ENCODE measurements at regions not wholly inside any gene's neighbourhood (a gene's known extent, or its start where the extent isn't known, plus 50 kb on each side); places are given as distances from the start of the nearest gene placed in this dataset.

DNA sequence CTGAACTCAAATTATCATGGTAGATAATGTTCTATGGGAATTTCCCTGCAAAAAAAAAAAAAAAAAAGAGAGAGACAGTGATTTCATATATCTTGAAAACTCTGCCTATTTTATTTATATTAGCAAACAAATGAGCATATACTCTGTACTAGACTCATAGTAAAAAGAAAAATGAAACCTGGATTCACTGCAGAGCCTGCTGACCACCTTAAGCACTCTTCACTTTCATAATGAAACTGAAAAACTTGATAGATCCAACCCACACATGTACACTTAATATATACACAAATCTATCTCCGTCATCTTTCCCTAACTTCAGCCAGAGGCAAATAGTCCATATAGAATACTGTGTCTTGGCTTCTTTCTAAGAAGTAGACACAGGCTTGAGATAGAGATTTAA lies 226.1 kb upstream of the KCNIP4 start:
- H3K27ac ChIP-seq (ENCODE audit: low read depth in 2 of 2, low read length in 1 of 2), result no peak overlapping the region
- no peak overlapping the region for H3K4me3 ChIP-seq (ENCODE audit: low read depth in 1 of 2, low read length in 2 of 2)
- 73 to 79% methylated on average over 1 of the region's 1 CpG for WGBS, 2 donors
- no peaks in the 10 kb centered on the region for H3K4me1 ChIP-seq (ENCODE audit: control insufficient read depth in 2 of 2, insufficient read depth in 2 of 2, low read length in 1 of 2)
- H3K27me3 ChIP-seq (ENCODE audit: control insufficient read depth in 1 of 2, insufficient read depth in 2 of 2, low read length in 2 of 2), result no peaks in the 10 kb centered on the region
- no peaks in the 10 kb centered on the region for H3K36me3 ChIP-seq (ENCODE audit: control insufficient read depth in 2 of 2, insufficient read depth in 2 of 2, low read length in 1 of 2)
- peaks cover 0 to 3% of the 10 kb centered on the region in 2 donors for H3K9me3 ChIP-seq (ENCODE audit: control insufficient read depth in 2 of 2, insufficient read depth in 1 of 2, low read depth in 1 of 2, low read length in 1 of 2)

DNA sequence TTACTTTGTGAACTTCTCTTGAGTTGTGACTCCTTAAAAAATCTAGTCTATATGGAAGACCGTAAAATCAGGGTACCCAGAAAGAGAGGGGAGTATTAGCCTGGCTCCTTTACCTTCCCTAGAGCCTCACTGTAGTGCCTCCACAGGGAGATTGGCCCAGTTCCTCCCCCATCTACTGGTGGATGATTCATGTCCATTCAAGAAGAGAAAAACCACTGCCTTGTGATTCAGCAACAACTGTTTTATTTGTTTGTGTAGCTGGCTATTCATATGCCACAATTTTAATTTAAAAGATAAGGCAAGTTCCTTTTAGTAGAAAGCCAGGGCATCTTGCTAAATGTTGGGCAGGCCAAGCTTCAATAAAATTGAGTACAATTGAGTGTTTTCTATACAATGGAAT lies 221.8 kb upstream of the KCNIP4 start:
- H3K9me3 ChIP-seq (ENCODE audit: control insufficient read depth in 2 of 2, insufficient read depth in 1 of 2, low read depth in 1 of 2, low read length in 1 of 2), result no peaks in the 10 kb centered on the region
- no peak overlapping the region for H3K27ac ChIP-seq (ENCODE audit: low read depth in 2 of 2, low read length in 1 of 2)
- WGBS, 2 donors, result 75 to 95% methylated on average over 1 of the region's 1 CpG

DNA sequence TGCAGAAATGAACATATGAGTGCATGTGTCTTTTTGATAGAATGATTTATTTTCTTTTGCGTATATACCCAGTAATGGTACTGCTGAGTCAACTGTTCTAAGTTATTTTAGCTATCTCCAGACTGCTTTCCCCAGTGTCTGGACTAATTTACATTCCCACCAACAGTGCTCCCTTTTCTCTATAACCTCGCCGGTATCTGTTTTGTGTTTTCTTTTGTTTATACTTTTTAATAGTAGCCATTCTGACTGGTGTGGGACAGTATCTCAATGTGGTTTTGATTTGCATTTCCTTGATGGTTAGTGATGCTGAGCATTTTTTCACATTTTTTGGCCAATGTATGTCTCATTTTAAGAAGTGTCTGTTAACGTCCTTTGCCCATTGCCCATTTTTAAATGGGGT lies 218.6 kb upstream of the KCNIP4 start:
- Histone ChIP-seq H3K36me3 (ENCODE audit: control insufficient read depth in 2 of 2, insufficient read depth in 2 of 2, low read length in 1 of 2) (no peaks in the 10 kb centered on the region), H3K27me3 (ENCODE audit: control insufficient read depth in 1 of 2, insufficient read depth in 2 of 2, low read length in 2 of 2) (no peaks in the 10 kb centered on the region), H3K4me1 (ENCODE audit: control insufficient read depth in 2 of 2, insufficient read depth in 2 of 2, low read length in 1 of 2) (no peaks in the 10 kb centered on the region), H3K9me3 (ENCODE audit: control insufficient read depth in 2 of 2, insufficient read depth in 1 of 2, low read depth in 1 of 2, low read length in 1 of 2) (no peaks in the 10 kb centered on the region), H3K27ac (ENCODE audit: low read depth in 2 of 2, low read length in 1 of 2) (no peak overlapping the region), H3K4me3 (ENCODE audit: low read depth in 1 of 2, low read length in 2 of 2) (no peak overlapping the region)
- WGBS, 2 donors, result 83 to 88% methylated on average over 4 of the region's 4 CpGs

More for the DNA sequence above, 221.8 kb upstream of the KCNIP4 start:
- H3K27me3 ChIP-seq (ENCODE audit: control insufficient read depth in 1 of 2, insufficient read depth in 2 of 2, low read length in 2 of 2), result no peaks in the 10 kb centered on the region
- H3K36me3 ChIP-seq (ENCODE audit: control insufficient read depth in 2 of 2, insufficient read depth in 2 of 2, low read length in 1 of 2), result no peaks in the 10 kb centered on the region
- no peak overlapping the region for H3K4me3 ChIP-seq (ENCODE audit: low read depth in 1 of 2, low read length in 2 of 2)
- no peaks in the 10 kb centered on the region for H3K4me1 ChIP-seq (ENCODE audit: control insufficient read depth in 2 of 2, insufficient read depth in 2 of 2, low read length in 1 of 2)

DNA sequence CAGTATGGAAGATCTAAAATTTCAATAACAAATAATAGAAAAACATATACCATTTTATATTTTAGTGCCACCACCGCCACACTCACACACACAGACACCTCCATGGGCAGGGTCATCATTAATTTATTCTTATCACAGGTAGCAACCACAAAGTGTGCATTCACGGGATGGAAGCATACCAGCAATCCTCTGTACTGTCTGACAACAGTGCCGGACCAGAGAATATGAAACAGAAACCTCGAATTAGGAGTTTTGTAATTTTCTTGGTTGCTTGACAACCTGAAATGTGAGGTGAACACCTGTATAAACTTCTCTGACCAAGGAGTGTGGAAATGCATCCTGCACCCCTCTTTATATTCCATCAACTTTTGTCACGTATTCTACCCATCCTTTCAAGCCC lies 213.9 kb upstream of the KCNIP4 start:
- H3K4me3 ChIP-seq (ENCODE audit: low read depth in 1 of 2, low read length in 2 of 2), result no peak overlapping the region
- WGBS, 2 donors, result 59 to 67% methylated on average over 5 of the region's 5 CpGs
- no peaks in the 10 kb centered on the region for H3K9me3 ChIP-seq (ENCODE audit: control insufficient read depth in 2 of 2, insufficient read depth in 1 of 2, low read depth in 1 of 2, low read length in 1 of 2)
- H3K27ac ChIP-seq (ENCODE audit: low read depth in 2 of 2, low read length in 1 of 2), result no peak overlapping the region
- H3K27me3 ChIP-seq (ENCODE audit: control insufficient read depth in 1 of 2, insufficient read depth in 2 of 2, low read length in 2 of 2), result no peaks in the 10 kb centered on the region
- no peaks in the 10 kb centered on the region for H3K36me3 ChIP-seq (ENCODE audit: control insufficient read depth in 2 of 2, insufficient read depth in 2 of 2, low read length in 1 of 2)
- H3K4me1 ChIP-seq (ENCODE audit: control insufficient read depth in 2 of 2, insufficient read depth in 2 of 2, low read length in 1 of 2), result no peaks in the 10 kb centered on the region

DNA sequence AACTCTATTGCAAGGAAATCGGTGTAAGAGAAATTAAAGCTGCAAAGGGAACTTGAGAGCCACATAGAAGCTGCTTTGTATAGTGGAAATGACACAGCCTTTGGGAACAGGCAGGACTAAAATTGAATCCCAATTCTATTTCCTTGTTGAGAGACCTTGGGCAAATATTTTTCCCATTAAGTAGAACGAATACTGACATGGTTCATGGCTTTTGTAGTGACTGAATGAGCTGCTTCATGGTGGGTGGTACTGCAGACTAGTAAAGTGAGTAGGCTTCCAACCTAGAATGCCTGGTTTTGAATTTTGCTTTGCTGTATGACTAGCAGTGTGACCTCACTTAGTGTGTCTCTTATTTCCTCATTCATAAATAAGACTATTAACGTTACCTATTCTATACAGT lies 182.2 kb upstream of the KCNIP4 start:
- H3K27me3 ChIP-seq (ENCODE audit: control insufficient read depth in 1 of 2, insufficient read depth in 2 of 2, low read length in 2 of 2), result no peaks in the 10 kb centered on the region
- WGBS, 2 donors, result 69 to 76% methylated on average over 3 of the region's 3 CpGs
- no peaks in the 10 kb centered on the region for H3K36me3 ChIP-seq (ENCODE audit: control insufficient read depth in 2 of 2, insufficient read depth in 2 of 2, low read length in 1 of 2)
- H3K4me1 ChIP-seq (ENCODE audit: control insufficient read depth in 2 of 2, insufficient read depth in 2 of 2, low read length in 1 of 2), result no peaks in the 10 kb centered on the region
- H3K27ac ChIP-seq (ENCODE audit: low read depth in 2 of 2, low read length in 1 of 2), result no peak overlapping the region
- H3K9me3 ChIP-seq (ENCODE audit: control insufficient read depth in 2 of 2, insufficient read depth in 1 of 2, low read depth in 1 of 2, low read length in 1 of 2), result no peaks in the 10 kb centered on the region
- H3K4me3 ChIP-seq (ENCODE audit: low read depth in 1 of 2, low read length in 2 of 2), result no peak overlapping the region

DNA sequence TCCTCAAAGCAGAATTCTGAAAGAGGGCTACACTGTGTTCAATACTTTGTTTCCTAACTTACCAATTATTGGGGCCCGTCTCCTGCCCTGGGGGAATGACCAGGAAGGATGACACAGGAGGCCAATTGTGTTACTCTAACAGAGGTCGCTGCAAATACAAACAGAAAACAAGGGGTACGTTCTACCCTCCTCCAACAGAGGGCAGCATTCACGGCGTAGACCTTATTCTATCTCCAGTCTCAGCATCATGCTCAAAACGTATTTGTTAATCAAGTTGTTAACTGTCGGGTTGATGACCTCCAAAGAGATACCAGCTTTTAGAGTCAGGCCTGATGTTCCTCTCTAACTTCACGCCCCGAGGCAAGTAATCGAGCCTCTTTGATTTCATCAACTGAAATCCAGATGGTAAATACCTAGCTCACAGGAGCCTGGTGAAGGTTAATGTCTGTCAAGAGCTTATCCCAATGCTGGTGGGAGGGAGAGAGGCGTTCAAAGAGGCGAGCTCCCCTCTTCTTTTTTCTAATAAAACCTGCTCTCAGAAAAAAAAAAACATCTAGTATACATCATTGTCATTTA lies 181.0 kb upstream of the KCNIP4 start:
- WGBS, 2 donors, result 28 to 35% methylated on average over 12 of the region's 12 CpGs
- no peak overlapping the region for H3K4me3 ChIP-seq (ENCODE audit: low read depth in 1 of 2, low read length in 2 of 2)
- H3K36me3 ChIP-seq (ENCODE audit: control insufficient read depth in 2 of 2, insufficient read depth in 2 of 2, low read length in 1 of 2), result no peaks in the 10 kb centered on the region
- H3K27me3 ChIP-seq (ENCODE audit: control insufficient read depth in 1 of 2, insufficient read depth in 2 of 2, low read length in 2 of 2), result no peaks in the 10 kb centered on the region
- no peaks in the 10 kb centered on the region for H3K9me3 ChIP-seq (ENCODE audit: control insufficient read depth in 2 of 2, insufficient read depth in 1 of 2, low read depth in 1 of 2, low read length in 1 of 2)
- H3K4me1 ChIP-seq (ENCODE audit: control insufficient read depth in 2 of 2, insufficient read depth in 2 of 2, low read length in 1 of 2), result no peaks in the 10 kb centered on the region
- no peak overlapping the region for H3K27ac ChIP-seq (ENCODE audit: low read depth in 2 of 2, low read length in 1 of 2)

DNA sequence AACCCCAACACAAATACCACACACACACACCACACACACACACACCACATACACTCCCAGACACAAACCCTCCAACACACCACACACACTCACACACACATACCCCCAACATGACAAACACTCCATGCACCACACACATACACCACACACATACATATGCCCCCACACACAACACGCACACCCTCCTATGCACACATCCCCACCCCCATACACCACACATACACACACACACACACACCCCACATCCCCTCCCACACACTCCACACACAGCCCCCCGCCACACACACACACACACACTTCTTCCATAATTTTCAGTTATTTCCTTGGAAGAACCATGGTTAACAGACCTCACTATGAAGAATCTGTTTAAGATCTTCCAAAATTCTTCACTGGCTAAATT lies 173.5 kb upstream of the KCNIP4 start:
- no peaks in the 10 kb centered on the region for H3K27me3 ChIP-seq (ENCODE audit: control insufficient read depth in 1 of 2, insufficient read depth in 2 of 2, low read length in 2 of 2)
- peaks cover 0 to 2% of the 10 kb centered on the region in 2 donors for H3K9me3 ChIP-seq (ENCODE audit: control insufficient read depth in 2 of 2, insufficient read depth in 1 of 2, low read depth in 1 of 2, low read length in 1 of 2)
- 91 to 100% methylated on average over 2 of the region's 2 CpGs for WGBS, 2 donors
- no peaks in the 10 kb centered on the region for H3K4me1 ChIP-seq (ENCODE audit: control insufficient read depth in 2 of 2, insufficient read depth in 2 of 2, low read length in 1 of 2)
- no peak overlapping the region for H3K4me3 ChIP-seq (ENCODE audit: low read depth in 1 of 2, low read length in 2 of 2)
- H3K36me3 ChIP-seq (ENCODE audit: control insufficient read depth in 2 of 2, insufficient read depth in 2 of 2, low read length in 1 of 2), result no peaks in the 10 kb centered on the region
- H3K27ac ChIP-seq (ENCODE audit: low read depth in 2 of 2, low read length in 1 of 2), result no peak overlapping the region

DNA sequence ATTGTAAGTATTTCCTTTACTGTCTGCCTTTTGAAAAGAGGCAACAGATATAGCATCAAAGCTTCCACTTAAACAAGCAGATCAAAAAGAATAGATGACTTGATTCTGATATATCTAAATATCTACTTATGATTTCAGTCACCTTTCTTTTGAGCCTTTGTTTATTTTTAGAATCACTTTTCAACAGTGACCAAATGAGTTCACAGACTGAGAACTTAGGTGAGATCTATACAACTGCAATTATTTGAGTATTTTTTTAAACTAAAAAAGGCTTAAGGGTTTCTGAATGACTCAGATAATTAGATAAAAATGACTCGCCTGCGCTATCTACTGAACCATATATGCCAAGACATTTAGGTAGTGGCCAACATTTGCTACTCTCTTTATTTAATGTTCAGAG lies 166.7 kb upstream of the KCNIP4 start:
- WGBS, 2 donors, result 75 to 78% methylated on average over 2 of the region's 2 CpGs
- Histone ChIP-seq H3K27ac (ENCODE audit: low read depth in 2 of 2, low read length in 1 of 2) (no peak overlapping the region), H3K27me3 (ENCODE audit: control insufficient read depth in 1 of 2, insufficient read depth in 2 of 2, low read length in 2 of 2) (no peaks in the 10 kb centered on the region), H3K4me3 (ENCODE audit: low read depth in 1 of 2, low read length in 2 of 2) (no peak overlapping the region), H3K9me3 (ENCODE audit: control insufficient read depth in 2 of 2, insufficient read depth in 1 of 2, low read depth in 1 of 2, low read length in 1 of 2) (no peaks in the 10 kb centered on the region), H3K4me1 (ENCODE audit: control insufficient read depth in 2 of 2, insufficient read depth in 2 of 2, low read length in 1 of 2) (no peaks in the 10 kb centered on the region), H3K36me3 (ENCODE audit: control insufficient read depth in 2 of 2, insufficient read depth in 2 of 2, low read length in 1 of 2) (no peaks in the 10 kb centered on the region)

DNA sequence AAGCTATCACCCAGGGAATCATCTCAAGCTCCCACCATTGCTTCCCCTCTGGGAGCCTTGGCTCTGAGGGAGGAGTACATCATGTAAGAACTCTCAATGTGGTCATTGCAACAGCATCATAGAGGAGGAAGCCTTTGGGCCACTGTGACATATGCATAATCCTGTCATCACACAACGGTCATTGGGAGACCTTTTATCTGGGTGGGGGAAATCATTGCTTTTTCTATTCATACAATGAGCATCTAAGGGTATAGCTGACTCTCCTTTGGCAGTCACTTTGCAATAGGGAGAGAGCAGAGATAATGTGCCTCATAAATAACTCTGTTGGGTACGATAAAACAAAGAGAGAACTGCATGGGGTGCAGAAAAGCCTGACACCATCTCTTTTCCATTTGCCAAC lies 155.2 kb upstream of the KCNIP4 start:
- Histone ChIP-seq H3K4me3 (ENCODE audit: low read depth in 1 of 2, low read length in 2 of 2) (no peak overlapping the region), H3K36me3 (ENCODE audit: control insufficient read depth in 2 of 2, insufficient read depth in 2 of 2, low read length in 1 of 2) (no peaks in the 10 kb centered on the region), H3K4me1 (ENCODE audit: control insufficient read depth in 2 of 2, insufficient read depth in 2 of 2, low read length in 1 of 2) (no peaks in the 10 kb centered on the region), H3K27me3 (ENCODE audit: control insufficient read depth in 1 of 2, insufficient read depth in 2 of 2, low read length in 2 of 2) (no peaks in the 10 kb centered on the region), H3K27ac (ENCODE audit: low read depth in 2 of 2, low read length in 1 of 2) (no peak overlapping the region), H3K9me3 (ENCODE audit: control insufficient read depth in 2 of 2, insufficient read depth in 1 of 2, low read depth in 1 of 2, low read length in 1 of 2) (no peaks in the 10 kb centered on the region)
- WGBS, 2 donors, result 49 to 71% methylated on average over 2 of the region's 2 CpGs

DNA sequence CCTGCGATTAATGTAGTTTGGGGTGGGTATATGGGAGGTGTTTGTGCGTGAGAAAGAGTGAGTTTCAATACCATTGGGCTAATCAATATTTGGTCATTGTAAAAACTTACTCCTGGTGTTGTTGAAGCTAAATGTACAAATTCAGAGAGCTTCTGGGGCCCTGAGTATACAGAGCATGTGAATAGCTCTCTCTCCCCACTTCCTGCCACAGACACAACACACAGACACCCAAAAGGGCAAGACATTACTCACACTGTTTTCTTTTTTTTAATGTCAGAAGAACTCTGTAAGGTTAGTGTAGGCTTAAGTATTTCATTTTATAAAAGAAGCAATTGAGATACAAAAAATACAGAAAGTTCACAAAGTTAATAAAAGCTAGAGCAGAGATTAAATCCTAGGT lies 151.3 kb upstream of the KCNIP4 start:
- WGBS, 2 donors, result 75% methylated on average over 2 of the region's 2 CpGs
- no peaks in the 10 kb centered on the region for H3K4me1 ChIP-seq (ENCODE audit: control insufficient read depth in 2 of 2, insufficient read depth in 2 of 2, low read length in 1 of 2)

More for the DNA sequence above, 151.3 kb upstream of the KCNIP4 start:
- H3K27ac ChIP-seq (ENCODE audit: low read depth in 2 of 2, low read length in 1 of 2), result no peak overlapping the region
- H3K36me3 ChIP-seq (ENCODE audit: control insufficient read depth in 2 of 2, insufficient read depth in 2 of 2, low read length in 1 of 2), result no peaks in the 10 kb centered on the region
- no peaks in the 10 kb centered on the region for H3K27me3 ChIP-seq (ENCODE audit: control insufficient read depth in 1 of 2, insufficient read depth in 2 of 2, low read length in 2 of 2)
- no peaks in the 10 kb centered on the region for H3K9me3 ChIP-seq (ENCODE audit: control insufficient read depth in 2 of 2, insufficient read depth in 1 of 2, low read depth in 1 of 2, low read length in 1 of 2)
- no peak overlapping the region for H3K4me3 ChIP-seq (ENCODE audit: low read depth in 1 of 2, low read length in 2 of 2)
